GM18499 (cell line): ENCODE measurements at regions not wholly inside any gene's neighbourhood (a gene's known extent, or its start where the extent isn't known, plus 50 kb on each side); places are given as distances from the start of the nearest gene placed in this dataset.
"Not testable (repeated sequence)": the region's sequence is repeated elsewhere in the genome, so short reads cannot be mapped to it uniquely, and the experiment has no call there.

Experiments used
- ATAC-seq: cut with Tn5 transposase; IDR thresholded peaks from one replicate; pipeline ENCODE4 v1.9.1; 2021; ENCODE audit warnings: moderate number of reproducible peaks; ENCODE audit not compliant: insufficient read depth, unreplicated experiment

DNA sequence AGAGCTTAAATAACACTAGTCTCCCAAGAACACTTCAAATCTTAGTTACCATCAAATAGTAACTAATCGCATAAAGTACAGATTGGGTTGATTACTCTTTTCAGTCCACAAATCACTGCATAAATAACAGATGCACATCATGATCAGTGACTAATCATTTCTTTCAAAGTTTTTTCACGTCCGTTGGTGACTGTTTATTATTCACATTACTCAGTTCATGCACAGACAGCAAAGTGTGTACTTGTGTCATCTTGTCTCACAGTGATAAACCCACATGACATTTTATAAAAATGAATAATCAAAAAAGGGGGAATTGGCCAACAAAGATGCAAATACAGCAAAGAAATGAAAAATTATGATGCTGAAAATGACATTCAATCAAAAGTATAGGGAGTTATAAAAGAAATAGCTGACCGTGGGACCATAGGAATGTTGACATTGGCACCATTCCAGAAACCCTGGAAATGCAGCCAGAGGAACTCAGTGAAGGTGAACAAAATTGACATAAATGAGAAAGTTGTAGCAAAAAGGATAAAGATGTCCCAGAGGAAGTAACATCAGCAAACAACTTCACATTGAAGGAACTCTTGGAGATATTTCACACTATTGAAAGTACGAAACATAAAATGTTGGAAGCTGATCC, 161.5 kb downstream of the SOX3 start:
- no peak for ATAC-seq

DNA sequence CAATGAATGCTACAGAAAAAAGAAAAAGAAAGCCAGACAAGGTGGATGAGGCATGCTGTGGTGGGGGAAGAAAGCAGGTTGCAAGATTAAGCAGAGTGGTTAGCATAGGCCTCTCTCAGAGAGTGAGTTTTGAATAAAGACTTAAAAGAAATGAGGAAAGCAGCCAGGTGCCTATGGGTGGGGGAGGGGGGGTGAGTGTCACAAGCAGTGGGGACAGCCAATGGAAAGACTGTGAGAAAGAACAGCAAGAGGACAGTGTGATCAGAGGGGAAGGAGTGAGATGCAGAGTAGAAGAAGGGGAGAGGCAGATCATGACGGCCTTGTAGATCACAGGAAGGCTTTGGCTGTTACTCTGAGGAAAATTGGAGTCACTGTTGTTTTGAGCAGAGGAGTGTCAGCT, 162.5 kb downstream of the SOX3 start:
- ATAC-seq: no peak

DNA sequence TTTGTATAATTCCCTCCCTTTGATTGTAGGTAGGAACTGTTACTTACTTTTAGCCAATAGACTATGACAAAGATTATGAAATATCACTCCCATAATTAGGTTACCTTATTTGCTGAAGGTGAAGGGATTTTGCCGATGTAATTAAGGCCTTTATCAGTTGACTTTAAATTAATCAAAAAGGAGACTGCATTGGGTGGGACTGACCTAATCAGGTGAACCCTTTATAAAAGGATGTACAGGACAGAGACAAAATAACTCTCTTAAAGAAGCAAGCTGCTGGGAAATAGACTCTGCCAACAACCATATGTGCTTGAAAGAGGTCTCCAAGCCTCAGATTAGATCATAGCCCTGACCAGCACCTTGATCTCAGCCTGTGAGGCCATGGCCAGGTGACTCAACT, 167.6 kb downstream of the SOX3 start:
- ATAC-seq: no peak

DNA sequence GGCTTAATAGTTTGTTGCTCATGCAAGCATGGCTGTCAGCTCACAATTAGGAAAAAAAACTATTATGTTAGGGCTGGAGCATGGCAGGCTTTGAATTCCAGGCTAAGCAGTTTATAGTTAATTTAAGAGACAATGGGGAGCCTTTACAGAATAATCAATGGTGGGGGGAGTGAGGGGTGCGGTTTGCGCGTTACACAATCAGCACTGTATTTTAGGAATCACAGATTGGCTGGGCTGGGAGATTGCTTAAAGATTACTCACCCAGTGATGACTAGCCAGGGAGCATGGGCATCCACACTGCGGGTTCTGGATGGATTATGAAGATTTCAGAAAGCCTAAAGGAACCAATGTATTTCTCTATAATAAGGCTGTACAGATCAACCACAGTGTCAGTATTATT, 186.6 kb downstream of the SOX3 start:
- ATAC-seq: no peak

DNA sequence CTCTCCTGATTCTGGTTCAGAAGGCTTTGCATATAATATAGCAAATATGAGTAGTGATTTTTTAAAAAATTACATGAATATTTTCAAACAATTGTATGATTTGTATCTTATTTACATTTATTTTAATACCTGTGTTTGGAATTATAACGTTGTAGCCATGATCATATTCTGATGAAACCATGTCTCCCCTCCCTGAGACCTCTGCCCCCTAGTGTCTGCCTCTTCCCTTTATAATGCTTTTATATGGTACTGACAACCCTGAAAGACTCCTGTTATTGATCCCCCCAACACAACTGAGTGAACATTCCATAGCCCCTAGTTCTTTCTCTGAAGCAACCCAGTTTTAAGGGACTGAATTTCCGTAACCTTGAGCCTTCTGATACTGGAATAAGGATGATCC, 187.4 kb downstream of the SOX3 start:
- ATAC-seq: no peak

DNA sequence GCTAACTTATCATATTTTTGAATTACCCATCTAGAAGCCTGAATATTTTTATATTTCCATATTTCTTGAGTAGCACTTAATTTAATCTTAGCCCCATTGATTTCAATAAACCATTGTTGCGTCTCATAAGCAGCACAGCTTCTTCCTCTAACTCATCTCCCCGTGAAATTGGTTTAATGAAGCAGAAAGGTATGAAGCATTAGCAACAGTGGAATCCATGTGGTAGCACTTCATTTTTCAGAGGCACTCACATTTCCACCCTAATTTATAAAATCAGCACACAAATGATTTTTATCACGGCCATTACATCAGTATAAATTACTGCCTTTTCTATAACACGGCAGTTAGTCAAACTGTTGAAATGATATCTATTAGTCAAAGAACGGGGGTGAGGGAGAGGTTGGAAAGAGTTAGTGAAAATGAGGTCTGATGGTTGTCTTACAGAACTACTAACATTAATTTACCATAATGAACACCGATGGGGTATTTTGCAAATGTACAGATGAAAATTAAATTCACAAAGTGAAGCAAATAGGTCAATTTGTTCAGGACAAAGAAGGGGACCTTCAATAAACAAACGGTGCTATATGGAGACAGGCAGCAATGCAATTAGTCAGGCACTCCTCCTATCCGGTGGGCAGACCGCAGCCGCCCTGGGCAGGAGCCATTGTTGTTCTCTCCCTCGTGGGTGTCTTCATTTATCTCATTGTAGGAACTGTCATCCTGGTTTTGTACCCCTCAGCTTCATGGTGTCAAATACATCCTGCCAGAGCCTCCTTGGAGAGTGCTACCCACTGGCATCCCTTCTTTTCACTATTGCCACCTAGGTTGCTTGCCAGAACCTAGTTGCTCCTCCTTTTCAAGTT, 205.7 kb downstream of the SOX3 start:
- ATAC-seq: no peak

DNA sequence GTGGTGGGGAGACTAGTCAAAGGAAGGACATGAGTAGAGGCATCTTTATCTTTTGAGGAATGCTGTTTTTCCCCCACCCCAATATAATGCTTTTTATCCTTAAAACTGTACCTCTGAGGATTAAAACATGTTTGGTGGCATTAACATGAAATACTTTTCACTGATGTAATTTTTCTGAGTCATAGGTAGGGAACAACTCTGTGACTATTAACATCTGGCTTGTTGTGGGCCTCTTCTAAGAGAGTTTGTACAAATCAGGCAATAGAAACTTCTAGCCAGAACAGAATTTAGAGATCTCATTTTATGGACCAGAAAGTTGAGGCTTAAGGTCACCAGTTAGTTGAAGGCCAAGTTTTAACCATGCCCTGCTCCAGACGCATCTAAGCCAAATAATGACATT, 207.6 kb downstream of the SOX3 start:
- no peak for ATAC-seq

DNA sequence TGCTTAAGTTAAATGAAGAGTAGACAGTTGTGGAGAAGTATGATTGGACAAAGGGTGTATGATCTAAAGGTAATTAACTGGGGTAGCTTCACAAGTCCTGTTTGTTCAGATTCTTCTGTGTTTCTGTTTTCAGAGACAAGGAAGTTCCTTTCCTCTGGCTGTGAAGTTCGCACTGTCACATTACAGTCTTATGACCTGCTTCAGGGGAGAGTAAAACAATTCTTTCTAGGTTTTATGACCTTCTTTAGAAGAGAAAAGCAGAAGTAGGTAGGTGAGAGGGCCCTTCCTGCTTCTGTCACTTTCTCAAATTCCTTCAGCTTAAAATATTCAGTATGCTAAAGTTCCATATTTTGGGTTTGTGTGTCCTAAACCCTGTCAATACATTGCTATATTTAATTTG, 211.9 kb downstream of the SOX3 start:
- no peak for ATAC-seq

DNA sequence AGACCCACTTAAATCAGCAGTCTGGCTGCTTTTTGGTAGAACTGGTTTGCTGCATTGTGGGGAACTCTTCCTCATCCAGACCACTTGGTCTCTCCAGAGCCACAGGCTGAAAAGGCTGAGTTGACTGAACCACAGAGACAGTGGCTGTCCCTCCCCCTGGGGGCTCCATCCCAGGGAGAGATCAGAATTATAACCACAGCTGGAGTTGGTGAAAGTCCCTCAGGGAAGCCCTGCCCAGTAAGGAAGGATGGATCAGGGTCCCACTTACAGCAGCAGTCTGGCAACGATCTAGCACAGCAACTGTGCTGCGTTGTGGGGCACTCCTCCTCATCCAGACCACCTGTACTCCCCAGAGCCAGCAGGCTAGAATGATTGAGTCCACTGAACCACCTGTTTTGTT, 212.7 kb downstream of the SOX3 start:
- no peak for ATAC-seq

DNA sequence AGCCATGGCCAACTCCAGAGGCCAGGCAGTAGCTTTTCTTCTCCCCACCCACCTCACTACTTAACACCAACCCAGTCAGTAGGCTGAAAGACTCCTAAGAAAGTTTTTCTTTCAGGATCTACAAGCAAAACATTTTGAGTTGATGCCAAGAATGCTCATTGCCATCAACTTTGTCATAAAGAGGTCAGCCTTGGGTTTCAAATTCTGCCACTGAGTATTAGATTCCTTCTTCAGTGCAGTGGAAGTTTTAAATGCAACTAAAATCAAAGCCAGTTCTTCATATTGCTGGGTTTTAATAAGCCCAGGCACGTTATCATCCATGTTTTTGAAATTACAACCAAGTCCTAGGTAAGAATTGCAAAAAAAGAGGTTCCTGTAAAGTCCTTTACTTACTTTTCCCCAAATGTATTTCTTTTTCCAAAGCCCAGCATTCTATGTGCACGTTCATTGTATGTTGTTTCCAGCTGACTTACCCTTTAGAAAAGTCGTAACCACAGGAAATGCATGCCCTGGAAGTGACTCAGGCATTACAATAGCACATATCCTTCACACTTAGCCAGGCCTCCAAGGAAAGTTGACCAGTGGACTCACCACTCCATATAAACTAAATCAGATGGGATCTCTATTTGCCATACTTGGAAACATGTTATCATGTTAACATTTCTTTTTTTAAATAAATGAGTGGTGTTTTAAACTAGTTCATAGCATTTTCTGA, 229.9 kb downstream of the SOX3 start:
- no peak for ATAC-seq

DNA sequence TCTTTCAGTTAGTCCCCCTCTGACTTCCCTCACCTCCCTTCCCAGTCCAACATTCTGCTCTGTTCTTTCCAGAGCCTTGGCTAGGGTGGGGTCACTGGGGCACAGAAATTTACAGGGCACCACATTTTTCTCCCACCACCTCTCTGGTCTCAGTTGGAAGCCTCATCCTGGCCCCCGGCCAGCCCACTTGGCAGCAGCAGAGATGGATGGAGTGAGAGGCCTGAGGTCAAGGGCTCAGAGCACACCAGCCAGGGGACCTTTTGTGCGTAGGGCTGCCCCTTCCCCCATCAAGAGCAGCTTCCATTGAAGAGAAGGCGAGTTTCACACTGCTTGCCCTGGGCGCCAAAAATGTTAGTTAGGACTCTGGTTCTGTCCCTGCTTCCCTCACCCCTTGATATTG, 230.9 kb downstream of the SOX3 start:
- ATAC-seq: no peak

DNA sequence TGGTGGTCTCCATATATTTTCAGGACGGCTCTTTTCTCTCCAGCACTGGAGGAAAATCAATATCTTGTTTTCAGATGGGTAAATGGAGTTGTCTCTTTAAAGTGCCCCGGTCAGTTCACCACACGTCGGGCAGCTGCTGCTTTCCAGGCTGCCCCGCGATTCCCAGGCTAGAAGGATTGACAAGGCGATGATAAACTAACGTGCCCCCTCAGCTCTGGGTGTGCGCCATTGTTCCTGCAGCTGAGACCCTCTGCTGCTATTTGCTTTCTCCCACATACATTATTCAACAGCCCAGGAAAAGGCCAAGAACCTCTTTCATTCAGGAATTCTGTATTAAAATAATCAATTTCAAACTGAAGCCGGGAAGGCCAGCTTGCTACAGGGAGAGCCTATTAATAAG, 254.5 kb downstream of the SOX3 start:
- ATAC-seq: no peak

DNA sequence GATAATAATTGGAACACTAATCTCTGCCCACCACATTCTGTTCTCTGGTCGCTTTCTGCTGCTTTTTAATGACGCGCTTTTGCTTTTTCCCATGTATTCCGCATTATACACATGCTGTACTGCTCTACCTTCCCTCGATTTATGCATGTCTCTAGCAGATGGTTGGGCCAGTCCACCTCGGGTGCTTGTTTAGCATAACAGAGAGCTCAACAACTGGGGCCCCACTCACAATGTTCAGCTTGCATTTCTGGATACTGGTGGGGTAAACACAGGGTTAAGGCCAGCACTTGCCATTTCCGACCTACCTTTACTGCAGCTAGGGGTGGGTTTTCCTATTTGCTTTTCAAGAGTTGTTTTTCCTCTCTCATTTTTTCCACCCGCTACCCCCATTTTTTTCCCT, 255.8 kb downstream of the SOX3 start:
- no peak for ATAC-seq

DNA sequence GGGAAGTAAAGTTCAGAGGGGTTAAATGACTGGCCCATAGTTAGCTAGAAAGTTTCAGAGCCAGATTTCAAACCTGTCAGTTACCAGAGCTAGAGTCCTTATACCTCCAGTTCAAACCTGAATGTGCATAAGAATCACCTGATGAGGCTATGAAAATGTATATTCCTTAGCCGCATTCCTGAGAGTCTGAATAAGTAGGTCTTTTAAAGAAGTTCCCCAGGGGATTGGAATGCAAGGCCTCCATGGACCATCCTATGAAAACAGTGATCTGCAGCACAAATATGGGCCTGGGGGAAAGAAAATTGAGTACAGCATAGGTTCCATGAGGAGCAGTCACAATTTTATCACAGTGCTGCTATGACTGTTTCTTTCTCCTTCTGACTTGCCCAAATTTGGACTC, 263.9 kb upstream of the CXorf66 start:
- ATAC-seq: no peak

DNA sequence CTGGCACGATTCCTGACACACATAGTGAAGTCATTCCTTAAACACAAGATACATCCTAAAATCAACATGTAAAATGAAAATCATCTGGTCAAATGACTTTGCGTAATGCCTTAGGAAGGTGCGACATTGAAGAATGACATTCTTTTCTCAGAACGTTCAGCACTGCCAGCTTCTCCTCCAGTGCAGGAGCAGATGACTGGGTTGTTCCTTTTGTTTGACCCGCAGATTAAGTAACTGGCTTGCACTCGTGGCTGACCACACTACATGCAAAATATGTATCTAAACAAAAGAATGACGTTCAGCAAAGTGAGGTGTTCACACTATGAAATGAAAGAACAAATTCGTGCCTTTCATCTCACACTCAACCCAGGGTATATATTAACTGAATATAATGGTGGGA, 260.7 kb upstream of the CXorf66 start:
- ATAC-seq: not testable (repeated sequence)

DNA sequence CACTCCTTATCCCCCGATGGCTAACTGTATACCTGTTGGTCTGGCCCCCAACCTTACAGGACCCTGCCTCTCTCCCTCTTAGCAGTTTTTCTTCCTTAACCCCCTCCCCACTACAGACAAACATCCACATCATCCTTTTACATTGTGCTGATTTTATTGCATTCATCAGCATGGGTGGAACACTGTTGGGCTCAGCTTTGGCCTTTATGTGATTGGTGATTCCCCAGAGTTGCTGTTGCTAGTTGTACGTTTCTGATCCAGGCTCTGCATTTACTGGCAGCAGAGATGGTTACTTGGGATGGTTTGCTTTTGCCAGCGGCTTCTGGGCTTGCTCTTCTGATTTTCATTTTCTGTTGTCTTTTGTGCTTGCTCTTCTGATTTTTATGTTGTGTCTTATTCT, 250.6 kb upstream of the CXorf66 start:
- not testable (repeated sequence) for ATAC-seq

DNA sequence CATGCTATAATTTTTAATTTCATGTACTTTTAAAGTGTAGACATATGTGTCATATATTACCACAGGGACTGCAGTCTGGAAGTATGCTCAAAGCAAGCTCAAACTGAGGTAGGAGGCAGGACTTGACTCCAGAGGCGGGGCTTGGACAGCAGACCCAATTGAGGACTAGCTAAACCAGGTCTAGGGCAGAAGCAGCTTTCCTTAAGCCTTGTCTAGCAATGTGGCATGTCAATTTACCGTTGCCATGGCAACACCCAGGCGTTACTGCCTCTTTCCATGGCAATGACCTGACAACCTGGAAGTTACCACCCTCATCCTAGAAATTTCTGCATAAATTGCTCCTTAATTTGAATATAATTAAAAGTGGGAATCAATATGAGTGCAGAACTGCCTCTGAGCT, 249.2 kb upstream of the CXorf66 start:
- not testable (repeated sequence) for ATAC-seq

DNA sequence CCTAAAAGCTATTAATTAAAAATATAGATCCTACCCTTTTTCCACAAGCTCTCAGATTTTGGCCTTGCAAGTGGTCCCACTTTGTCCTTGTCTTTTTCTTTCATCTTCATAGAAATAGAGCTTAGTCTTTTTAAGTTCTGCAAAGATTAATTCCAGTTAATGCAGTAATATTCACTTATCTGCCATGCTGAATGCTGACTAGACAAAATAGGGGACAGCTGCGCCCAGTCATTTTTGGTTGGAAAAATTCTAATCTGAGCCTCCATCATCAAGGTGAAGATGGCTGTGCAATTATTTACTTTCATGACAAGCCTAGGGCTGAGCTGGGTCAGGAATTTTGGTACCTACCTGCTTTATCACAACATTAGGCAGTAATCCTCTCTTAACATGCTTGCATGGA, 241.3 kb upstream of the CXorf66 start:
- no peak for ATAC-seq

DNA sequence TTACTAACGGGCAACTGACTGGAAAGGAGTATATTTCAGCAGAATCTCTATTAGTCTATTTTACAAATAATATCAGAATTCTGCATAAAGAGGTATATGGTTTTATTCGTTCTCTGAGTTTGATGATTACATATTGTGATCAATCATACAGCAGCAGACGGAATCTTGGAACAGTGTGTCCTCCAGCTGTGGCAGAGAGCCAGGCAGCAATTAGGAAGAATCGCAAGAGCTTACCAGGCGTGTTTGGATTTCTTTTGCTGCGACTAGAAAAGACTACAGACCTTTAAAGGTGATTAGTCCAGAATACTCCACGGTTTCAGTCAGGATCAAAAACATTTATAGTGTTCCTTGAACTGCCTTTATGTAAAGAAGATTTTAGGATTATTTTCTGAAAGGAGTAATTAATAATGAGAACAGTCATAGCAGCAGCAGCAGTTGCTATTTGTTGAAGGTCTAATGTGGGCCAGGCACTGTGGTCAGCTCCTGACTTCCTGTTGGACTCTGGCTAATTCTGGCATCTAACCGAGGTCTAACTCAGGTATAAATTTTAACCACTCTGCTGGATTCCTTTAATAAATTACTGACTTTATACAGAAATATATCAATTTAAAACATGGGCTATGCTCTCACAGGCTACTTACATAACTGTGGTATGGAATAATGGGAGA, 225.3 kb upstream of the CXorf66 start:
- ATAC-seq: no peak

DNA sequence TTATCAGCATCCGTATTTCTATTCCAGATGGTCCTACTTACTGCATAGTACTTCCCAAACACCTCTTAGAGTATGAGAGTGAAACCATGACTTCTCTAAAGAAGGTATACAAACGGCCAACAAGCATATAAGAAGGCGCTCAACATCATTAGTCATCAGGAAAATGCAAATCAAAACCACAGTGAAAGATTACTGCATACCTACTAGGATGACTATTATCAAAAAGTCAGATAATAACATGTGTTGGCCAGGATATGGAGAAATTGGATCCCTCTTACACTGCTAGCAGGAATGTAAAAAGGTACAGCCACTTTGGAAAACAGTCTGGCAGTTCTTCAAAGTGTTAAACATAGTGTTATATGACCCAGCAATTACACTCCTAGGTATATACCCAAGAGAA, 215.3 kb upstream of the CXorf66 start:
- no peak for ATAC-seq

DNA sequence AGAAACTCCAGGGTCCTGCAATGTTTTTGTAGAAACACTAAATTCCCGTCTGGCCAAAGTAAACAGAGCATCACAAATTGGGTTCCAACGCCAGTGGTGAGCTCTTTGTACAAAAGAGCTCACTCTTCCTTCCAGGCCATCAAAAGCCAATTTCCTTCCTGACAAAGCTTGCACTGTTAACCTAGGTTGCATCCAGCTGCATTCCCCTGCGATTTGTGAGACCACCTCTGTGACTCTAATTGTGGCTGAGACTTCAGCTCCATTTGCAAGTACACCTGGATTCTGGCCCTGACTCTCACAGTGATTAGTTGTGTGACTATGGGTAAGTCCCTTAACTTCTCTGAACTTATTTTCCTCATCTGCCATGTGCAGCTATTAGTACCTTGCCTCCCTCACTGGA, 212.5 kb upstream of the CXorf66 start:
- ATAC-seq: no peak
